K562 (cell line): ENCODE measurements at regions not wholly inside any gene's neighbourhood (a gene's known extent, or its start where the extent isn't known, plus 50 kb on each side); places are given as distances from the start of the nearest gene placed in this dataset.

Experiments
- ATAC-seq: fragments of 200-7000 bp; cut with Tn5 transposase; 3 replicates; pipeline ENCODE4 v1.9.1; 2020; ENCODE audit warnings: moderate library complexity
- BruUV-seq: library from RNA; stranded (reverse); fragments of 400-500 nt; replicated peaks from 2 replicates; lab custom pipeline; 2021; lab: Mats Ljungman, UMichigan
- CTCF ChIA-PET: fragments of 300-600 bp; formaldehyde crosslinking; extraction: SDS; loops from one replicate; lab custom pipeline; 2021; ENCODE audit warnings: low intra/inter-chr PET ratio; lab: Yijun Ruan, JAX
- POLR2A ChIA-PET: fragments of 300-600, 350-650 bp; sonication (Branson Sonifier 250); formaldehyde crosslinking; extraction: SDS; loops from one replicate; lab custom pipeline; 2021; ENCODE audit warnings: antibody characterized with exemption, inconsistent platforms; lab: Yijun Ruan, JAX
- DNase-seq, 4 experiments: peaks; one replicate each; pipeline versions ENCODE4 v3.0.0 to v3.0.0-alpha.2; 2011 to 2018; ENCODE audit warnings: low spot score in 3 of 4, mixed read lengths in 3 of 4; ENCODE audit errors: extremely low read depth in 1 of 4
- FAIRE-seq: peaks from 2 replicates; lab custom pipeline; 2011; peaks lifted over from hg19 to GRCh38; lab: Jason Lieb, UNC
- H2AFZ ChIP-seq: 2 replicates; pipeline ENCODE4 v1.6.0; 2011; ENCODE audit warnings: low read depth, low read length, control low read depth, inconsistent platforms
- H3K27ac ChIP-seq: fragments of 200-600 bp; 3 replicates; pipeline ENCODE4 v1.8.0; 2011; ENCODE audit warnings: low read depth, mild to moderate bottlenecking, control low read depth, inconsistent platforms, low read length, moderate library complexity, mixed read lengths; ENCODE audit errors: extremely low read depth
- H3K27me3 ChIP-seq, 2 experiments: fragments of 300-600 bp in 1 of 2; 2 replicates in 1 of 2; 3 replicates in 1 of 2; pipeline versions ENCODE4 v1.6.0 to v1.8.0; 2011; ENCODE audit warnings: inconsistent platforms in 2 of 2, low read length in 2 of 2, mild to moderate bottlenecking in 1 of 2, mixed read lengths in 1 of 2, moderate library complexity in 1 of 2; ENCODE audit not compliant: control insufficient read depth in 2 of 2, insufficient read depth in 2 of 2
- H3K36me3 ChIP-seq: fragments of 300-600 bp; 3 replicates; pipeline ENCODE4 v1.8.0; 2011; ENCODE audit warnings: mild to moderate bottlenecking, low read length, inconsistent platforms; ENCODE audit not compliant: control insufficient read depth, insufficient read depth
- H3K4me1 ChIP-seq, 2 experiments: fragments of 200-600 bp in 1 of 2; replicated peaks in 1 of 2; 2 replicates in 1 of 2; 3 replicates in 1 of 2; pipeline versions ENCODE4 v1.5.1 to v1.8.0; 2011; ENCODE audit warnings: inconsistent platforms in 2 of 2, low read length in 2 of 2, mild to moderate bottlenecking in 1 of 2, mixed read lengths in 1 of 2, moderate library complexity in 1 of 2; ENCODE audit not compliant: control insufficient read depth in 2 of 2, insufficient read depth in 2 of 2
- H3K4me2 ChIP-seq: 2 replicates; pipeline ENCODE4 v1.6.1; 2011; ENCODE audit warnings: low read length, control low read depth, inconsistent platforms, mixed read lengths; ENCODE audit not compliant: insufficient read depth
- H3K4me3 ChIP-seq: fragments of 200-600 bp; sonication (generic), shearing (Covaris generic); 2 replicates; pipeline ENCODE4 v1.5.1; 2016; ENCODE audit warnings: control low read depth, inconsistent platforms
- H3K79me2 ChIP-seq: fragments of 200-600 bp; 3 replicates; pipeline ENCODE4 v1.8.0; 2011; ENCODE audit warnings: low read length, inconsistent platforms; ENCODE audit not compliant: control insufficient read depth, insufficient read depth
- H3K9ac ChIP-seq, 2 experiments: 2 replicates each; pipeline versions ENCODE4 v1.6.0 to v1.6.1; 2011; ENCODE audit warnings: low read depth in 2 of 2, low read length in 2 of 2, control low read depth in 1 of 2, inconsistent platforms in 1 of 2, mild to moderate bottlenecking in 1 of 2, mixed read lengths in 1 of 2; ENCODE audit not compliant: insufficient read depth in 1 of 2
- H3K9me1 ChIP-seq: one replicate; pipeline ENCODE4 v1.6.0; 2011; ENCODE audit warnings: inconsistent platforms, mild to moderate bottlenecking, low read length, moderate library complexity; ENCODE audit not compliant: control insufficient read depth, insufficient read depth
- H3K9me3 ChIP-seq: replicated peaks from 2 replicates; pipeline ENCODE4 v1.5.1; 2011; ENCODE audit warnings: low read depth, low read length, inconsistent platforms; ENCODE audit not compliant: control insufficient read depth, insufficient read depth
- H4K20me1 ChIP-seq: replicated peaks from 2 replicates; pipeline ENCODE4 v1.6.1; 2011; ENCODE audit warnings: low read length, inconsistent platforms, mixed read lengths; ENCODE audit not compliant: control insufficient read depth, insufficient read depth
- ARID1B ChIP-seq: fragments of 450-650 bp; IDR thresholded peaks from 2 replicates; pipeline ENCODE4 v1.6.1; 2016; ENCODE audit warnings: antibody characterized with exemption, mild to moderate bottlenecking, inconsistent platforms
- ZBTB17 ChIP-seq: fragments of 450-650 bp; formaldehyde crosslinking; IDR thresholded peaks from 2 replicates; pipeline ENCODE4 v1.4.0; 2020; ENCODE audit warnings: mild to moderate bottlenecking
- WGBS: fragments of 100-300 bp; shearing (Covaris generic); methylation state at CpG from one replicate; pipeline ENCODE4 v1.1.6; 2016; ENCODE audit warnings: low coverage, mixed read lengths; ENCODE audit not compliant: insufficient coverage; ENCODE audit errors: missing lambda C conversion rate; 5-methylcytosine and 5-hydroxymethylcytosine counted together
- in situ Hi-C: fragments of 300-500 bp; cut with MboI; formaldehyde crosslinking; loops from 4 replicates; pipeline ENCODE4 v1.15.0; 2018; ENCODE audit warnings: inconsistent platforms, mixed read lengths
- intact Hi-C: fragments of 100-400 bp; cut with micrococcal nuclease; formaldehyde crosslinking; loops from 2 replicates; pipeline ENCODE4 v1.14.2; 2022
- TF ChIP-seq, protein P1 (sequence below): sonication (generic); formaldehyde crosslinking; IDR thresholded peaks from 2 replicates; pipeline ENCODE4 v1.8.0; 2022; ENCODE audit warnings: missing genetic modification reagents, mild to moderate bottlenecking, borderline replicate concordance
- TF ChIP-seq, protein P2 (sequence below), 2 experiments: fragments of 450-650 bp; IDR thresholded peaks; 2 replicates each; pipeline ENCODE4 v1.6.1; 2016

DNA sequence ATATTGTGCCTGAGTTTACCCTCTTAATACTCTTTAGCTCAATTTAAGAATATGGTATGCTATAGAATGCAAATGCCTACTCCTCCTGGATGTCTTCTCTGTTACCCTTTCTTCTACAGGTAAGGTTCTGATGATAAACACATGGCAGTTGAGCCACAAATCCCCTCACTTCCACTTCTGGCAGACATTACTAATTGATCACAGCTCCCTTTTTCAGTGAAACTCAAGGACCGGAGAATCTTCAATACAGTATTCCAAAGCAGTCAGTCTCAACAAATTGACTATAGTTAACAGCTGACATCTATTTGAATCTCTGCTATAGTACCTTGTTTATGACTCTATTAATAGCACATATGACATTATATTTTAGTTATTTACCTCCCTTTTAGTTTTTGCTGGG lies 232.1 kb upstream of the ADAMTS9 start:
- no peaks in the 10 kb centered on the region for H3K27me3 ChIP-seq
- no peaks in the 10 kb centered on the region for H3K9me1 ChIP-seq
- peak; percentile 68 for FAIRE-seq
- H2AFZ ChIP-seq, result peak overlapping the region; percentile 36; the same call in 1 of the 2 replicates
- H3K27ac ChIP-seq, result no peak overlapping the region
- no peaks in the 10 kb centered on the region for H4K20me1 ChIP-seq
- no peak overlapping the region for H3K4me3 ChIP-seq
- no peak for DNase-seq
- no TSS peak for BruUV-seq
- H3K4me2 ChIP-seq, result no peak overlapping the region
- ATAC-seq, result no peak
- intact Hi-C loops (loop anchor here (10.0 kb wide), 1 partner anchor 115 kb away; no protein-coding TSS in a partner anchor), in situ Hi-C loops (no loop called here)
- TF ChIP-seq, protein P1, sequence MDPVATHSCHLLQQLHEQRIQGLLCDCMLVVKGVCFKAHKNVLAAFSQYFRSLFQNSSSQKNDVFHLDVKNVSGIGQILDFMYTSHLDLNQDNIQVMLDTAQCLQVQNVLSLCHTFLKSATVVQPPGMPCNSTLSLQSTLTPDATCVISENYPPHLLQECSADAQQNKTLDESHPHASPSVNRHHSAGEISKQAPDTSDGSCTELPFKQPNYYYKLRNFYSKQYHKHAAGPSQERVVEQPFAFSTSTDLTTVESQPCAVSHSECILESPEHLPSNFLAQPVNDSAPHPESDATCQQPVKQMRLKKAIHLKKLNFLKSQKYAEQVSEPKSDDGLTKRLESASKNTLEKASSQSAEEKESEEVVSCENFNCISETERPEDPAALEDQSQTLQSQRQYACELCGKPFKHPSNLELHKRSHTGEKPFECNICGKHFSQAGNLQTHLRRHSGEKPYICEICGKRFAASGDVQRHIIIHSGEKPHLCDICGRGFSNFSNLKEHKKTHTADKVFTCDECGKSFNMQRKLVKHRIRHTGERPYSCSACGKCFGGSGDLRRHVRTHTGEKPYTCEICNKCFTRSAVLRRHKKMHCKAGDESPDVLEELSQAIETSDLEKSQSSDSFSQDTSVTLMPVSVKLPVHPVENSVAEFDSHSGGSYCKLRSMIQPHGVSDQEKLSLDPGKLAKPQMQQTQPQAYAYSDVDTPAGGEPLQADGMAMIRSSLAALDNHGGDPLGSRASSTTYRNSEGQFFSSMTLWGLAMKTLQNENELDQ, result no peak
- no peak for TF ChIP-seq ARID1B
- peak; percentile 91 for TF ChIP-seq ZBTB17 (CRISPR knock-in tag)
- TF ChIP-seq, protein P2, sequence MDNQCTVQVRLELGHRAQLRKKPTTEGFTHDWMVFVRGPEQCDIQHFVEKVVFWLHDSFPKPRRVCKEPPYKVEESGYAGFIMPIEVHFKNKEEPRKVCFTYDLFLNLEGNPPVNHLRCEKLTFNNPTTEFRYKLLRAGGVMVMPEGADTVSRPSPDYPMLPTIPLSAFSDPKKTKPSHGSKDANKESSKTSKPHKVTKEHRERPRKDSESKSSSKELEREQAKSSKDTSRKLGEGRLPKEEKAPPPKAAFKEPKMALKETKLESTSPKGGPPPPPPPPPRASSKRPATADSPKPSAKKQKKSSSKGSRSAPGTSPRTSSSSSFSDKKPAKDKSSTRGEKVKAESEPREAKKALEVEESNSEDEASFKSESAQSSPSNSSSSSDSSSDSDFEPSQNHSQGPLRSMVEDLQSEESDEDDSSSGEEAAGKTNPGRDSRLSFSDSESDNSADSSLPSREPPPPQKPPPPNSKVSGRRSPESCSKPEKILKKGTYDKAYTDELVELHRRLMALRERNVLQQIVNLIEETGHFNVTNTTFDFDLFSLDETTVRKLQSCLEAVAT (IDR thresholded peaks at IDR 0.05), result peak in 1 of 2 experiments; percentile 80; a peak in 2 of 4 replicates
- no peaks in the 10 kb centered on the region for H3K79me2 ChIP-seq
- peaks cover 4 to 33% of the 10 kb centered on the region in 2 experiments; a peak in 4 of 5 replicates for H3K4me1 ChIP-seq
- ChIA-PET POLR2A (no interaction called here), CTCF (no interaction called here)
- H3K9me3 ChIP-seq, result no peaks in the 10 kb centered on the region
- WGBS, result 88% methylated on average over 1 of the region's 1 CpG
- no peaks in the 10 kb centered on the region for H3K36me3 ChIP-seq
- no peak overlapping the region for H3K9ac ChIP-seq
